IPS DF 6.9 (cell line): ENCODE measurements at regions not wholly inside any gene's neighbourhood (a gene's known extent, or its start where the extent isn't known, plus 50 kb on each side); places are given as distances from the start of the nearest gene placed in this dataset.

Experiments used
- DNase-seq: peaks from one replicate; pipeline ENCODE4 v3.0.0-alpha.2; 2013; ENCODE audit warnings: low read depth, low spot score
- H3K27ac ChIP-seq: one replicate; pipeline ENCODE4 v1.5.1; 2013; ENCODE audit warnings: low read length, control low read depth
- H3K27me3 ChIP-seq: 2 replicates; pipeline ENCODE4 v1.6.1; 2013; ENCODE audit warnings: mild to moderate bottlenecking, low read length; ENCODE audit not compliant: control insufficient read depth, insufficient read depth
- H3K36me3 ChIP-seq: 2 replicates; pipeline ENCODE4 v1.6.1; 2013; ENCODE audit warnings: low read length; ENCODE audit not compliant: control insufficient read depth, insufficient read depth
- H3K4me1 ChIP-seq: 2 replicates; pipeline ENCODE4 v1.6.1; 2013; ENCODE audit warnings: low read length; ENCODE audit not compliant: control insufficient read depth, insufficient read depth
- H3K4me3 ChIP-seq: 2 replicates; pipeline ENCODE4 v1.5.1; 2013; ENCODE audit warnings: mild to moderate bottlenecking, low read length
- H3K9me3 ChIP-seq: 2 replicates; pipeline ENCODE4 v1.6.1; 2013; ENCODE audit warnings: low read length, inconsistent platforms; ENCODE audit not compliant: control insufficient read depth, insufficient read depth
- WGBS: extraction: QIAGEN DNeasy Blood & Tissue Kit; methylation state at CpG from one replicate; pipeline ENCODE4 v1.1.7; 2013; ENCODE audit warnings: mixed read lengths, missing lambda C conversion rate; ENCODE audit not compliant: insufficient read length, insufficient coverage; 5-methylcytosine and 5-hydroxymethylcytosine counted together

DNA sequence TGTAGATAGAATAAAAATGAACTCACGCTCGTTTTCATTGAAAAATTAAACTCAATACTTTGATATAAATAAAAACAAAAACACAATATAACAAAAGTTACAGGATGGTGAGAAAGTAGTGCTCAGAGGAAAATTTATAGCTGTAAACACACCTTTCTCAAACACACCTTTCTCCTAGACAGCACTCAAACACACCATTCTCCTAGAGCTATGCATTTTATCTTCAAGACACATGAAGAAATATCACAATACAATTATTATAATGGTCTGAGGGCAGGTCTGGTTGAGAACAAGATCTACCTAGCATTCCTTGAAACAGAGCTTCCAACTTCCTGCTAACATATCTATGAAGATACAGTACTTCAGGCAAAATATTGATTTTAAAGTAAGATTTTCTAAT is 183.4 kb upstream of the NBEA start:
- Histone ChIP-seq H3K27me3 (no peaks in the 10 kb centered on the region), H3K9me3 (no peaks in the 10 kb centered on the region), H3K4me3 (no peak overlapping the region), H3K27ac (no peak overlapping the region), H3K36me3 (no peaks in the 10 kb centered on the region), H3K4me1 (no peaks in the 10 kb centered on the region)
- no CpG with 5 or more reads among the region's 2 CpGs for whole genome bisulfite sequencing
- DNase-seq: no peak

GRCh38 chr13:34762312-34762711 is 179.8 kb upstream of the NBEA start:
- Histone ChIP-seq H3K27ac (no peak overlapping the region), H3K4me1 (no peaks in the 10 kb centered on the region), H3K36me3 (no peaks in the 10 kb centered on the region), H3K4me3 (no peak overlapping the region), H3K27me3 (no peaks in the 10 kb centered on the region), H3K9me3 (no peaks in the 10 kb centered on the region)
- 100% methylated on average over 1 of the region's 2 CpGs for WGBS
- DNase-seq: no peak

DNA sequence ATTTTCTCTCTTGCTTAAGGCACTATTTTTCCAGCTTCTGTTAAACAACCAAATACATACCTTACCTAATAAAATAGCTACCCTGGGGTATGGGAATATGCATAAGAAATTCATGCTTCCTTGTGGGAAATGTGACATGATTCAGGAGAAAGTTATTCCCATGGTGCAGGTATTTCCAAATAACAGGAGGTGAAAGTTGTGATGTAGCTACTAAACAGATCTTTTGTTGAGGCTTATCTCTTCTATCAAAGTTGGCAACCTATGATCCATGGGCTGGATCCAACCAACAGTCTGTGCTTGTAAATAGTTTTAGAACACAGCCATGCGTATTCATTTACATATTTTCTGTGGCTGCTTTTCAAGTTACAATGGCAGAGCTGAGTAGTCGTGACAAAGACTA is 177.8 kb upstream of the NBEA start:
- no peaks in the 10 kb centered on the region for H3K9me3 ChIP-seq
- H3K27me3 ChIP-seq: no peaks in the 10 kb centered on the region
- DNase-seq: no peak
- H3K4me3 ChIP-seq: no peak overlapping the region
- WGBS: no CpG with 5 or more reads among the region's 2 CpGs
- H3K27ac ChIP-seq: no peak overlapping the region
- H3K4me1 ChIP-seq: no peaks in the 10 kb centered on the region
- no peaks in the 10 kb centered on the region for H3K36me3 ChIP-seq

DNA sequence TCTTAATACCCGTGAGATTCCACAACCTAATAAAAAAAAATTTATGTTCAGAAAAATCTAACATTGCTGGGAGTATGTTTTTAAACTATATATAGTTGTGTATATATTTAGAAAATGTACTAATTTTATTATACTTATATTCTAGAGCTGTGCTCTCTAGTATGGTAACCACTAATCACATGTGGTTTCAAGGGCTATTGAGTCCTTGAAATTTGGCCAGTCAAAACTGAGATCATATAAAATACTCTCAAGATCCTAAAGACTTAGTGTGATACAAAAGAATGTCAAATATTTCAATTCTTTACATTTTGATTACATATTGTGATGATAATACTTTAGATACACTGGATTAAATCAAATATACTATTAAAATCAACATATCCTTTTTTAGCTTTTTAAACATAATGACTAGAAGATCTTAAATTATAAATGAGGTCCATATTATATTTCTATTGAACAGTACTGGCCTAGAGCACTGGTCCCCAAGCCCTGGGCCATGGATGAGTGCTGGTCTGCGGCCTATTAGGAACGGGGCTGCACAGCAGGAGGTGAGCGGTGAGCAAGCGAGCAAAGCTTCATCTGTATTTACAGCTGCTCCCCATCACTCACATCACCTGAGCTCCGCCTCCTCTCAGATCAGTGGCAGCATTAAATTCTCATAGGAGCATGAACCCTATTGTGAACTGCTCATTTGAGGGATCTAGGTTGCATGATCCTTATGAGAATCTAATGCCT is 176.5 kb upstream of the NBEA start:
- no peak overlapping the region for H3K27ac ChIP-seq
- no peaks in the 10 kb centered on the region for H3K9me3 ChIP-seq
- WGBS: 100% methylated on average over 1 of the region's 6 CpGs
- H3K4me1 ChIP-seq: no peaks in the 10 kb centered on the region
- no peaks in the 10 kb centered on the region for H3K27me3 ChIP-seq
- no peak overlapping the region for H3K4me3 ChIP-seq
- no peaks in the 10 kb centered on the region for H3K36me3 ChIP-seq
- DNase-seq: no peak

GRCh38 chr13:34767778-34768177 is 174.3 kb upstream of the NBEA start:
- no peak for DNase-seq
- Histone ChIP-seq H3K27ac (no peak overlapping the region), H3K9me3 (no peaks in the 10 kb centered on the region), H3K4me1 (no peaks in the 10 kb centered on the region), H3K36me3 (no peaks in the 10 kb centered on the region), H3K4me3 (no peak overlapping the region), H3K27me3 (no peaks in the 10 kb centered on the region)
- no CpG with 5 or more reads among the region's 1 CpG for WGBS

DNA sequence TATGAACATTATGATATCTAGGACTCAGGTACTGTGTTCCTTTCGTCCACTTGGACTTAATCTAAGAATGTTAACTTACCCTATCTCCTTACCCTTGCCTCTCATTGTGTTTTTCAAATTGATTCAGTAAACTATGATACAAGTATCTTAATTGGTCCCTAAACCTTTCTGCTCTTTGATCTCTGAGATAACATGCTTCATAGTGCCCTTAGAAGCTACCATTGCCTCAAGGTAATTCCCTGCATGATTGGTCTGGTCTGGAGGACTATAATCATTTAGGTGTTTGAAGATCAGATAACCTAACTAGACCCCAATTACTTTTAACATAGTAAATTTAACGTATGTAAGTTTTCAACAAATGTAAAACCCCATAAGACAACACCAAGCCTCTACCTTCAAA is 169.9 kb upstream of the NBEA start:
- H3K27me3 ChIP-seq: no peaks in the 10 kb centered on the region
- no peaks in the 10 kb centered on the region for H3K36me3 ChIP-seq
- no peaks in the 10 kb centered on the region for H3K9me3 ChIP-seq
- WGBS: no CpG with 5 or more reads among the region's 2 CpGs
- no peak overlapping the region for H3K27ac ChIP-seq
- no peak overlapping the region for H3K4me3 ChIP-seq
- H3K4me1 ChIP-seq: no peaks in the 10 kb centered on the region
- no peak for DNase-seq

DNA sequence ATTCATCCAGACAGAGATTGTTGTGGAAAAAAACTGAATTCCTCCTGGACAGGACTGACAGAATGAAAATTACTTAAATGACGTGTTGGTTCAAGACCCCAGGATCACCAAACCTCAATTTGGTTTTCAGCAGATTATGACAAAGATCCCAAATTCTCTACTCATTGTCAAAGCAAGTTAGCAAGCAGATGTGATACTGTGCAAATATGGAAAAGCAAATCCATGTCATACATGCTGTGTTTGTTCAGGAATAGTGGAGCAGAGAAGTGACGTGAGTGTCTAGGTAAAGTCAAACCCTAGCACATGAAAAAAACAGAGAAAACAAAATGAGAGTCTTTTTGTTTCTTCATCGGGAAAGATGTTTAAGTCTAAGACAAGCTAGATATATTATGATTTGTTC is 169.2 kb upstream of the NBEA start:
- H3K4me1 ChIP-seq: no peaks in the 10 kb centered on the region
- no peak for DNase-seq
- no CpG with 5 or more reads among the region's 3 CpGs for WGBS
- no peak overlapping the region for H3K27ac ChIP-seq
- no peaks in the 10 kb centered on the region for H3K27me3 ChIP-seq
- H3K36me3 ChIP-seq: no peaks in the 10 kb centered on the region
- H3K4me3 ChIP-seq: no peak overlapping the region
- no peaks in the 10 kb centered on the region for H3K9me3 ChIP-seq

DNA sequence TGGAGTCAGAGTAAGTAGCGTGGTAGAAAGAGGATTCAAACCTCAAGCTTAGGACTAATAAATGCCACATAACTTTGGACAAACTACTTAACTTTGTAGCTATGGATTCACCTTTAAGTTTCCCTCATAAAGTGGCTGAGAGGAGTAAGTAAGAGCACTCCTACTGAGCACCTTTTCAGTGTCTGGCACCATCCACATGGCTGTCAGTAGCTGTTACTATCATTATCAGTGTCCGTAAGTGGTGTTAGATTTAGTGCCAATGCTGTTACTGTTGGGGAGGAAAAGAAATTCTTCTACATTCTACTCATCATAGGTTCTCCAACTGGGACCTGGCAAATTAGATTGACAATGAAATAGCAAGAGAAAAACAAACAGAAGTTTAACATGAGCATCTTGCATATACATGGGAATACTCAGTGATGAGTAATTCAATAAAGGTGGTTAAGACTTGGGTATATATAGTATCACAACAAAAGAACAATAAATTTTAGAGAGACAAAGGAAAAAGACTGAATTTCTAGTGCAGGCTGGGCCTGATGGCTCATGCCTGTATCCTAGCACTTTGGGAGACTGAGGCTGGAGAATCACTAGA is 165.6 kb upstream of the NBEA start:
- WGBS: no CpG with 5 or more reads among the region's 2 CpGs
- no peak for DNase-seq
- Histone ChIP-seq H3K27me3 (no peaks in the 10 kb centered on the region; the same call in 1 of the 2 replicates), H3K9me3 (no peaks in the 10 kb centered on the region), H3K4me1 (no peaks in the 10 kb centered on the region), H3K4me3 (no peak overlapping the region), H3K36me3 (no peaks in the 10 kb centered on the region), H3K27ac (no peak overlapping the region)

- no peaks in the 10 kb centered on the region for H3K36me3 ChIP-seq
- DNase-seq: no peak
- H3K4me1 ChIP-seq: no peaks in the 10 kb centered on the region
- no peak overlapping the region for H3K27ac ChIP-seq
- no CpG with 5 or more reads among the region's 8 CpGs for WGBS
- no peaks in the 10 kb centered on the region for H3K9me3 ChIP-seq
- H3K4me3 ChIP-seq: no peak overlapping the region
- H3K27me3 ChIP-seq: no peaks in the 10 kb centered on the region; the same call in 1 of the 2 replicates
Observed at GRCh38 chr13:34777089-34777913, 164.8 kb upstream of the NBEA start.

DNA sequence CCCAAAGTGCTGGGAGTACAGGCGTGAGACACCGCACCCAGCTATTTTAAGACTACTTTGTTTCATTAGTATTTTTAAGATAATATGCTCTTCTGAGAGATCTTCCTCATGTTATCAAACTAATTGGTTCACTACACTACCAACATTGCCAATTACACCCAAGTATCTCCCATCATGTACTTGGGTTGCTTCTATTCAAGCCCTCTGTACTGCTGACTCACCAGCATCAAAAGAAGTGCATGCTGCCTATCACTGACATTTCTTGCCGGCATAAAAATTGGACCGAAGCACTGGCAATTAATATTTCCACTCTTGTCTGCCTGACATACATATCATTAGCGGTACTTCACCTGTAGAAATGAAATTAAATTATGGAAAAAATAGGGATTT is 164.2 kb upstream of the NBEA start:
- no peaks in the 10 kb centered on the region for H3K9me3 ChIP-seq
- no peak overlapping the region for H3K4me3 ChIP-seq
- DNase-seq: no peak
- H3K27ac ChIP-seq: no peak overlapping the region
- WGBS: no CpG with 5 or more reads among the region's 5 CpGs
- H3K27me3 ChIP-seq: no peaks in the 10 kb centered on the region; the same call in 1 of the 2 replicates
- no peaks in the 10 kb centered on the region for H3K4me1 ChIP-seq
- H3K36me3 ChIP-seq: no peaks in the 10 kb centered on the region
